H1 (cell line): ENCODE measurements at regions not wholly inside any gene's neighbourhood (a gene's known extent, or its start where the extent isn't known, plus 50 kb on each side); places are given as distances from the start of the nearest gene placed in this dataset.

Experiments used
- CTCF ChIA-PET: fragments of 300-600 bp; sonication (Branson Sonifier 250); formaldehyde crosslinking; loops from one replicate; lab custom pipeline; 2021; ENCODE audit not compliant: partially characterized antibody; lab: Charles Lee
- POLR2A ChIA-PET: fragments of 300-600 bp; sonication (Branson Sonifier 250); formaldehyde crosslinking; loops from one replicate; lab custom pipeline; 2021; ENCODE audit warnings: inconsistent platforms; ENCODE audit not compliant: partially characterized antibody; lab: Charles Lee
- DNase-seq, 2 experiments: peaks; one replicate each; pipeline versions ENCODE4 v3.0.0 to v3.0.0-alpha.2; 2010 to 2022; ENCODE audit warnings: low spot score in 2 of 2, low read depth in 1 of 2, mixed read lengths in 1 of 2
- FAIRE-seq: peaks from 2 replicates; lab custom pipeline; 2011; peaks lifted over from hg19 to GRCh38; lab: Jason Lieb, UNC
- H2AFZ ChIP-seq: 2 replicates; pipeline ENCODE4 v1.8.1; 2012; ENCODE audit warnings: low read length, inconsistent platforms
- H2AK5ac ChIP-seq: 2 replicates; pipeline ENCODE4 v1.6.1; 2013; ENCODE audit warnings: low read depth, low read length
- H2BK120ac ChIP-seq: replicated peaks from 2 replicates; pipeline ENCODE3; 2013; ENCODE audit warnings: low read depth, low read length, inconsistent platforms
- H2BK12ac ChIP-seq: 2 replicates; pipeline ENCODE4 v1.6.1; 2013; ENCODE audit warnings: low read depth, low read length
- H2BK15ac ChIP-seq: 2 replicates; pipeline ENCODE4 v1.6.1; 2013; ENCODE audit warnings: low read length
- H2BK20ac ChIP-seq: 2 replicates; pipeline ENCODE4 v1.6.1; 2013; ENCODE audit warnings: low read length
- H2BK5ac ChIP-seq: 2 replicates; pipeline ENCODE4 v1.6.1; 2013; ENCODE audit warnings: low read depth, low read length
- H3K14ac ChIP-seq: 2 replicates; pipeline ENCODE4 v1.6.1; 2013; ENCODE audit warnings: inconsistent platforms; ENCODE audit not compliant: insufficient read length
- H3K18ac ChIP-seq: 2 replicates; pipeline ENCODE4 v1.6.1; 2013; ENCODE audit warnings: low read length; ENCODE audit errors: extremely low read depth
- H3K23ac ChIP-seq: 2 replicates; pipeline ENCODE4 v1.6.1; 2013; ENCODE audit warnings: inconsistent platforms; ENCODE audit not compliant: insufficient read length
- H3K23me2 ChIP-seq: 2 replicates; pipeline ENCODE4 v1.6.1; 2013; ENCODE audit warnings: low read depth, low read length
- H3K27ac ChIP-seq: 2 replicates; pipeline ENCODE4 v1.6.1; 2011; ENCODE audit warnings: low read depth, low read length, inconsistent platforms
- H3K27me3 ChIP-seq, 4 experiments: replicated peaks in 1 of 4; 1 replicate in 1 of 4; 2 replicates in 3 of 4; pipeline versions ENCODE4 v1.6.1 to v1.8.1; 2011 to 2013; ENCODE audit warnings: low read length in 3 of 4, mild to moderate bottlenecking in 3 of 4, inconsistent platforms in 2 of 4, mixed read lengths in 2 of 4, moderate library complexity in 1 of 4; ENCODE audit not compliant: control insufficient read depth in 3 of 4, insufficient read depth in 3 of 4; ENCODE audit errors: extremely low read depth in 1 of 4
- H3K36me3 ChIP-seq, 4 experiments: 2 replicates each; pipeline versions ENCODE4 v1.6.1 to v1.8.1; 2011 to 2013; ENCODE audit warnings: mild to moderate bottlenecking in 4 of 4, low read length in 3 of 4, moderate library complexity in 2 of 4, control low read depth in 1 of 4, inconsistent platforms in 1 of 4; ENCODE audit not compliant: insufficient read depth in 4 of 4, control insufficient read depth in 2 of 4
- H3K4ac ChIP-seq: replicated peaks from 2 replicates; pipeline ENCODE3; 2013; ENCODE audit warnings: low read length, low read depth, mixed read lengths, inconsistent platforms; ENCODE audit not compliant: insufficient read length
- H3K4me1 ChIP-seq, 4 experiments: replicated peaks in 1 of 4; 1 replicate in 1 of 4; 2 replicates in 3 of 4; pipeline versions ENCODE4 v1.6.1 to v1.8.1; 2011 to 2013; ENCODE audit warnings: low read length in 3 of 4, inconsistent platforms in 2 of 4, mixed read lengths in 1 of 4; ENCODE audit not compliant: insufficient read depth in 4 of 4, control insufficient read depth in 3 of 4
- H3K4me2 ChIP-seq, 2 experiments: 2 replicates each; pipeline versions ENCODE4 v1.6.1 to v1.8.1; 2011 to 2013; ENCODE audit warnings: low read depth in 2 of 2, low read length in 2 of 2, control low read depth in 1 of 2, inconsistent platforms in 1 of 2, mild to moderate bottlenecking in 1 of 2; ENCODE audit not compliant: insufficient read depth in 1 of 2
- H3K4me3 ChIP-seq, 4 experiments: fragments of 200-600, 300-600 bp in 1 of 4; sonication (generic), shearing (Covaris generic), sonication (Bioruptor Twin) in 1 of 4; 2 replicates each; pipeline versions ENCODE4 v1.5.1 to v1.8.1; 2011 to 2016; ENCODE audit warnings: low read length in 4 of 4, low read depth in 3 of 4, control low read depth in 2 of 4, inconsistent platforms in 2 of 4, mild to moderate bottlenecking in 2 of 4, mixed read lengths in 1 of 4, moderate library complexity in 1 of 4; ENCODE audit not compliant: insufficient read depth in 2 of 4; ENCODE audit errors: extremely low read depth in 1 of 4
- H3K56ac ChIP-seq: replicated peaks from 2 replicates; pipeline ENCODE3; 2013; ENCODE audit warnings: low read depth, mild to moderate bottlenecking, mixed read lengths, low read length, inconsistent platforms; ENCODE audit not compliant: insufficient read length
- H3K79me1 ChIP-seq: 2 replicates; pipeline ENCODE4 v1.6.1; 2013; ENCODE audit warnings: low read depth, low read length, control low read depth
- H3K79me2 ChIP-seq, 2 experiments: 2 replicates each; pipeline versions ENCODE4 v1.6.1 to v1.8.1; 2012 to 2013; ENCODE audit warnings: low read length in 2 of 2, mild to moderate bottlenecking in 2 of 2, inconsistent platforms in 1 of 2; ENCODE audit not compliant: insufficient read depth in 2 of 2, control insufficient read depth in 1 of 2
- H3K9ac ChIP-seq, 4 experiments: replicated peaks in 1 of 4; 1 replicate in 1 of 4; 2 replicates in 3 of 4; pipeline versions ENCODE4 v1.6.1 to v1.8.1; 2011 to 2013; ENCODE audit warnings: low read depth in 3 of 4, low read length in 3 of 4, control low read depth in 2 of 4, mild to moderate bottlenecking in 2 of 4, moderate library complexity in 2 of 4, inconsistent platforms in 1 of 4; ENCODE audit errors: extremely low read depth in 1 of 4
- H3K9me3 ChIP-seq, 2 experiments: 2 replicates each; pipeline versions ENCODE4 v1.6.1 to v1.8.1; 2012 to 2013; ENCODE audit warnings: mild to moderate bottlenecking in 2 of 2, moderate library complexity in 2 of 2, control low read depth in 1 of 2, inconsistent platforms in 1 of 2, low read depth in 1 of 2, low read length in 1 of 2, mixed read lengths in 1 of 2; ENCODE audit not compliant: insufficient read depth in 2 of 2
- H4K20me1 ChIP-seq, 2 experiments: replicated peaks in 1 of 2; 2 replicates each; pipeline versions ENCODE3 to v1.8.1; 2011 to 2013; ENCODE audit warnings: inconsistent platforms in 2 of 2, low read length in 2 of 2, mild to moderate bottlenecking in 1 of 2; ENCODE audit not compliant: insufficient read depth in 2 of 2, control insufficient read depth in 1 of 2
- H4K5ac ChIP-seq: 2 replicates; pipeline ENCODE4 v1.6.1; 2013; ENCODE audit warnings: low read length, low read depth, mixed read lengths, inconsistent platforms; ENCODE audit not compliant: insufficient read length
- H4K8ac ChIP-seq: 2 replicates; pipeline ENCODE4 v1.8.0; 2013; ENCODE audit warnings: mild to moderate bottlenecking, moderate library complexity, low read length, inconsistent platforms; ENCODE audit not compliant: insufficient read depth; ENCODE audit errors: extremely low read depth
- H4K91ac ChIP-seq: replicated peaks from 2 replicates; pipeline ENCODE3; 2013; ENCODE audit warnings: low read length, mixed read lengths, inconsistent platforms; ENCODE audit not compliant: insufficient read length
- WGBS, 2 experiments: shearing (Covaris generic) in 1 of 2; methylation state at CpG; one replicate each; pipeline versions ENCODE4 v1.1.6 to v1.1.7; 2013 to 2015; ENCODE audit warnings: low lambda C conversion rate in 2 of 2, mixed read lengths in 2 of 2, inconsistent platforms in 1 of 2, low coverage in 1 of 2, missing lambda C conversion rate in 1 of 2; ENCODE audit not compliant: insufficient replicate concordance in 2 of 2, insufficient coverage in 1 of 2, insufficient read length in 1 of 2; ENCODE audit errors: extremely low coverage in 1 of 2, missing lambda C conversion rate in 1 of 2; 5-methylcytosine and 5-hydroxymethylcytosine counted together
- TF ChIP-seq, protein P1 (sequence below): IDR thresholded peaks from 2 replicates; pipeline ENCODE4 v1.6.1; 2012; ENCODE audit warnings: low read length, inconsistent platforms

DNA sequence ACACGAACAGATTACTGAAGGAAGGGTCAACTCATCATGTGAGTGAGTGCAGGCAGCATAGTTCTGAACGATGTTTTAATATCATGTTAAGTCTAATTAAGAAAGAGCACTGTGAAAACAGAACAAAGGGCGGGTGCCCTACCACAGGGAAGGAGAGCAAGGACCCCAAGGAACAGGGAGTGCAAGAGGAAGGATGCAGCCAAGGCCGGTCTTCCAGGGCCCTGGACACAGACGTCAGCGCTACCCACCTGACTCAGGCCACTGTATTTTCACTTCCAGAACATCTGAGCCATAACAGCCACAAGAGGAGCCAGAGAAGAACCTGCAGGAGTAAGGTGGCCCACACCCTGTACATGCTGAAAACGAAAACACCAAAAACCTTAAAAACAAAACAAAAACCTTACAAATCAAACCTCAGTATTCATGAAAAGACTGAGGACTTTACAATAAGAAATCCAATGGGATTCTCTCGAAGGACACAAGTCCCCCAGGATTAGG, 506.1 kb upstream of the AKR1E2 start:
- Histone ChIP-seq H3K23ac (no peak overlapping the region), H2BK15ac (no peak overlapping the region), H3K27ac (no peak overlapping the region), H3K56ac (no peak overlapping the region), H3K14ac (no peak overlapping the region), H3K4me2 (no peak overlapping the region), H3K23me2 (no peaks in the 10 kb centered on the region), H2BK20ac (no peak overlapping the region), H2BK12ac (no peak overlapping the region), H2BK5ac (no peak overlapping the region), H3K36me3 (no peaks in the 10 kb centered on the region), H3K27me3 (no peaks in the 10 kb centered on the region), H4K5ac (no peak overlapping the region), H3K79me2 (no peaks in the 10 kb centered on the region), H3K4me3 (no peak overlapping the region), H3K9ac (no peak overlapping the region), H4K20me1 (no peaks in the 10 kb centered on the region), H3K4me1 (no peaks in the 10 kb centered on the region), H4K91ac (no peak overlapping the region), H2BK120ac (no peak overlapping the region), H3K79me1 (no peaks in the 10 kb centered on the region), H2AFZ (no peak overlapping the region), H3K9me3 (no peaks in the 10 kb centered on the region), H3K4ac (no peak overlapping the region), H4K8ac (no peak overlapping the region), H3K18ac (no peak overlapping the region), H2AK5ac (no peak overlapping the region)
- POLR2A ChIA-PET: no interaction called here
- DNase-seq (no peak), FAIRE-seq (no peak)
- 93% methylated on average over 8 of the region's 8 CpGs; no CpG with 5 or more reads in 1 of the 2 experiments for WGBS, 2 experiments
- CTCF ChIA-PET: interaction anchor here (0.8 kb wide), 1 partner anchor 209 kb away, joined by 3 read pairs; no protein-coding TSS in a partner anchor
- TF ChIP-seq, protein P1, sequence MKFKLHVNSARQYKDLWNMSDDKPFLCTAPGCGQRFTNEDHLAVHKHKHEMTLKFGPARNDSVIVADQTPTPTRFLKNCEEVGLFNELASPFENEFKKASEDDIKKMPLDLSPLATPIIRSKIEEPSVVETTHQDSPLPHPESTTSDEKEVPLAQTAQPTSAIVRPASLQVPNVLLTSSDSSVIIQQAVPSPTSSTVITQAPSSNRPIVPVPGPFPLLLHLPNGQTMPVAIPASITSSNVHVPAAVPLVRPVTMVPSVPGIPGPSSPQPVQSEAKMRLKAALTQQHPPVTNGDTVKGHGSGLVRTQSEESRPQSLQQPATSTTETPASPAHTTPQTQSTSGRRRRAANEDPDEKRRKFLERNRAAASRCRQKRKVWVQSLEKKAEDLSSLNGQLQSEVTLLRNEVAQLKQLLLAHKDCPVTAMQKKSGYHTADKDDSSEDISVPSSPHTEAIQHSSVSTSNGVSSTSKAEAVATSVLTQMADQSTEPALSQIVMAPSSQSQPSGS: no peak
